HG02588 (cell line): ENCODE measurements at regions not wholly inside any gene's neighbourhood (a gene's known extent, or its start where the extent isn't known, plus 50 kb on each side); places are given as distances from the start of the nearest gene placed in this dataset.
"Not testable (repeated sequence)": the region's sequence is repeated elsewhere in the genome, so short reads cannot be mapped to it uniquely, and the experiment has no call there.

Experiments
- ATAC-seq: cut with Tn5 transposase; IDR thresholded peaks from one replicate; pipeline ENCODE4 v1.9.1; 2021; ENCODE audit warnings: mild to moderate bottlenecking, moderate library complexity; ENCODE audit not compliant: unreplicated experiment

DNA sequence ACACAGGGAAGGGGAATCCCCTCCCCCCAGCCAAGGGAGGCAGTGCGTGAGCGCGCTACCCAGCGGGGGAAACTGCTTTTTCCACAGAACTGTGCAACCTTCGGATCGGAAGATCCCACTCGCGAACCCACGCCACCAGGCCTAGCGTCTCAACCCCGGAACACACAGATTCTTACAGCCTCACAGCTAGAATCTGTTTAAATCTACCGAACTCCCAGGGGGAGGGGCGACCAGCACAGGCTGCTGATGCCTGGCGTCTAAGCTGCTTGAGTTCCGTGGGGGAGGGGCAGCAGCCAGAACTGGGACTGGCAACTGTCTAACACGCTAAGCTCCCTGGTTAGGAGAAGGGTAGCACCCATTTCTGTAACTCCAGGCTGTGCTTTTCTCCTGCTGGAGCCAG is 217.3 kb upstream of the TENT5A start:
- ATAC-seq, result no peak

- no peak for ATAC-seq
These were observed 216.5 kb upstream of the TENT5A start for GRCh38 chr6:81969011-81969410.

DNA sequence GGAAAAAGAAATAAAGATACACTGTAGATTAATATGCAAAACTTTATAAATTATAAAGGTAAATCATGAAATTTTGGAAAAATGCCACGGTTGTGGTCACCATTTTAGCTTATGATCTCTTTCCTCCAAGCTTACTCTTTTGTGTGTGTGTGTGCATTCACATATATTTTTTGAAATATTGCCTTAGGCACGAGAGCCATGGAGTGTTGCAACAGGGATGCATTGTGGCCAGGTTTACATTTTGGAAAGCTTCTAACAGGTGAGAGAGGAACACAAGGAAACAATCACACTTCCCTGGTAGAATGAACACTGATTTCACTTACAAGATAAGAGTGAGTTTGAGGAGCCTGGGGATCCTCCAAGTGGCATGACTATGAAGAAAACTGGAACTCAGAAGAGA is 214.5 kb upstream of the TENT5A start:
- no peak for ATAC-seq

DNA sequence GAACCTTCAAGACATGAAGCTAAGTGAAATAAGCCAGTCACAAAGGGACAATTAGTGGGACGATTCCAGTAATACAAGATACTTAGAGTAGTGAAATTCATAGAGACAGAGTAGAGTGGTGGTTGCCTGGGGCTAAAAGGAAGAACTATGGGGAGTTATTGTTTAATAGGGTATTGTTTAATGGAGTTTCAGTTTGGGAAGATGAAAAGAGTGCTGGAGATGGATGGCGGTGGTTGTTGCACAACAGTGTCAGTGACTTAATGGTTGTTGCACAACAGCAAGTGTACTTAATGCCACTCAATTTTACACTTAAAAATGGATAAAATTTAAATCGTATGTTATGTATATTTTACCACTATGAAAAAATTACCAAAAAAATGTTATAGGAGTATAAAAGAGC is 209.7 kb upstream of the TENT5A start:
- ATAC-seq, result no peak

GRCh38 chr6:81950877-81951276 is 198.4 kb upstream of the TENT5A start:
- ATAC-seq, result no peak

- ATAC-seq, result no peak
These were observed 196.4 kb upstream of the TENT5A start for GRCh38 chr6:81948861-81949260.

- not testable (repeated sequence) for ATAC-seq
These were observed 195.7 kb upstream of the TENT5A start for GRCh38 chr6:81948196-81948595.

GRCh38 chr6:81944661-81945060 is 192.2 kb upstream of the TENT5A start:
- no peak for ATAC-seq

DNA sequence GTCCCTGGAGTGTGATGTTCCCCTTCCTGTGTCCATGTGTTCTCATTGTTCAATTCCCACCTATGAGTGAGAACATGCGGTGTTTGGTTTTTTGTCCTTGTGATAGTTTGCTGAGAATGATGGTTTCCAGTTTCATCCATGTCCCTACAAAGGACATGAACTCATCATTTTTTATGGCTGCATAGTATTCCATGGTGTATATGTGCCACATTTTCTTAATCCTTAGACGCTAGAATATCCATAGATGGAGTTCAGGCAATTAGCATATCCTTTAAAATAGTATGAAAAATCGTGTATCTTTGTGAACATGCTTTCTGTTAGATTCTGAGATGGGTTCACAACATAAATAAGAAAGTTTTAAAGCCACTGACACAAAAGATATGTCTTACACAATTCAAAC is 190.4 kb upstream of the TENT5A start:
- ATAC-seq, result not testable (repeated sequence)

- ATAC-seq, result no peak
These were observed 189.5 kb upstream of the TENT5A start for GRCh38 chr6:81942067-81942370.

- no peak for ATAC-seq
These were observed 188.0 kb upstream of the TENT5A start for GRCh38 chr6:81940451-81940985.

DNA sequence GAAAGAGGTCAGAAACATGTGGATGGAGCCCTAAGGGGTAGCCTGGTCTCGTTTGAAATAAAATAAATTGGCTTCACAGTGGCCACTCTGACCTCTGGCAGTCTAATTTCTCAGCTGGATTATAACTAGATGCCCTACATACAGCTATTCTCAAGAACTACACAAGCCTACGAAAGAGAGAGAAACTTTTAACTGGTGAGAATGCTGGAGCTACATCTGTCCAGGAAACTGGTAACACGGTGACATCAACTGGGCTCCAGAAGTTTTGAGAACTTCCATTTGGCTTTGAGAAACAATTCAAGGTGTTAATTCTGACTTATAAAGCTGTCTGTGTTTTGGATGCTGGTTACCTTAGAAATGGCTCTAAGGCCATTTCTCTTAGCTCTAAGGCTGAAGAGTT is 187.3 kb upstream of the TENT5A start:
- ATAC-seq, result no peak

GRCh38 chr6:81938991-81939732 is 186.7 kb upstream of the TENT5A start:
- ATAC-seq, result no peak

- ATAC-seq, result peak; percentile 91
These were observed 185.8 kb upstream of the TENT5A start for GRCh38 chr6:81938014-81938856.

DNA sequence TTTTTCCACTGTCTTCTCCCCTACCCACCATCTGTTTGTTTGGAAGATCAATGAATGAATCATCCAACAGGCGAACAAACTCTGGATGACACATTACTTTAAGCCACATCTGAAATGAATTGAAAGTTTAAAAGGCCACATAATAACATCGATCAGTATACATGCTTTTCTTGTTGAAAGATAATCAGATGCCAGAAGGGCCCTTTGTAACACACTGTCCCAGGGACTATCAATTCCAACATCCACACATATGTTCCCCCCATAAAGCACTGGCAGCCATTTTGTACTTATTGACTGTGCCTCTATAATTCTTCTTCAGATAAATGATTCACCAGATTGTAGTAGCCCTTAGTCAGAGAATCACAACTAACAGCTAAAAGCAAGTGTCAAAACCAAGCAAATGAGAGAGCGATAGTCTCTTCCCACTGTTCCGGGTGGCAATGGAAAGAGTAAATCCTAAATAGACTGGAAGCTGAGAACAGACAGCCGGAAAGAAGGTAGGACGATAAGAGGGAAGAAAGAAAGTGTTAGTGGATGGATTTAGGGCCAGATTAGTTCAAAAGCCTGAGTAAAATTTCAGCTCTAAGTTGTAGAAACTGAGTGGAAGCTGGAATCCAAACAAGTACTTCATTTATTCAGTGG is 184.9 kb upstream of the TENT5A start:
- ATAC-seq, result no peak

- ATAC-seq, result no peak
These were observed 182.5 kb upstream of the TENT5A start for GRCh38 chr6:81934936-81935335.

GRCh38 chr6:81933608-81934051 is 181.1 kb upstream of the TENT5A start:
- no peak for ATAC-seq

DNA sequence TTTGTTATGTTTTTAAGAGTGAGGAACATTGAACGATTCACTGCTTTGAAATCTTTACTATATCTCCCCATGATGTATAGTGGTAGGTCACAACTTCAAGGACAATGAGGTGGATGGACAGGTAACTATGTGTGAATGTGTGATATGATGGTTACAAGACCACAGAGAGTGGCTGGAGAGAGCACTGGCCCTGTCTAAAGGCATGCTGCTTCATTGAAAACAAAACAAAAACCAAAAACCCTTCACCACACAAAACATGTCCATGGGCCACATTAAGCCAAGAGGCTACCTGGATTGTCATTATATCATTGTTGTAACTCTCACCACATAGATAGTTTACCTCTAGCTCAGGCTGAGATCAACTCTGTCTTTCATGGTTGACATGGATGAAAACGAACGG is 180.6 kb upstream of the TENT5A start:
- ATAC-seq, result no peak

- ATAC-seq, result not testable (repeated sequence)
These were observed 180.0 kb upstream of the TENT5A start for GRCh38 chr6:81932448-81932847.

DNA sequence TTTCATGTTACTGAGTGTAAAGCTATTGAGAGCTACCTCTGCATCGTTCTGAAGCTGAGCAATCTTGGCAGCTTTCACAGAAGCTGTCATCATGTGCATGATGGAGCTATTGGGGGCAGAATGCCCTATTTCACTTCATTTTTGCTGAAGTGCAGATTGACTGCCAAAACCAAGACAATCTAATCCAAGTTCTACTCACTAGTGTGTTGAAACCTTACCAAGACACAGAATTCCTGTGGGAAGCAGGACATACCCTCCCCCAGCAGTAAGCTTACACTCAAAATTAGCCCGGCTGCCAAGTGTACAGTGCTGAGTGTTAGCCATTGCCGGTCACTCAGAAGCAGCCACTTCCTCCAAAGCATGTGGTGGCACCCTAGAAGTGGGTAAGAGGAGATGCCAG is 177.3 kb upstream of the TENT5A start:
- no peak for ATAC-seq

- ATAC-seq, result no peak
These were observed 172.7 kb upstream of the TENT5A start for GRCh38 chr6:81925201-81925600.
